Suprapubic skin (tissue), 4 donors: ENCODE measurements at regions not wholly inside any gene's neighbourhood (a gene's known extent, or its start where the extent isn't known, plus 50 kb on each side); places are given as distances from the start of the nearest gene placed in this dataset.

ENCODE experiments used
- DNase-seq, 2 donors: peaks; one replicate each; pipeline ENCODE4 v3.0.0-alpha.2; 2019; ENCODE audit warnings: low spot score in 2 of 2
- H3K27ac ChIP-seq: fragments of 200-600 bp; sonication (generic); one replicate; pipeline ENCODE4 v1.5.1; 2019
- H3K27me3 ChIP-seq: fragments of 200-600 bp; sonication (generic); one replicate; pipeline ENCODE4 v1.5.1; 2019
- H3K36me3 ChIP-seq: fragments of 200-600 bp; sonication (generic); one replicate; pipeline ENCODE4 v1.5.1; 2019
- H3K4me1 ChIP-seq: fragments of 200-600 bp; sonication (generic); one replicate; pipeline ENCODE4 v1.5.1; 2019
- H3K4me3 ChIP-seq: fragments of 200-600 bp; sonication (generic); one replicate; pipeline ENCODE4 v1.5.1; 2019; ENCODE audit warnings: mild to moderate bottlenecking
- H3K9me3 ChIP-seq: fragments of 200-600 bp; sonication (generic); one replicate; pipeline ENCODE4 v1.5.1; 2019
- CTCF ChIP-seq, 2 donors: fragments of 200-600 bp in 1 of 2; fragments of 450-650 bp in 1 of 2; sonication (generic) in 1 of 2; IDR thresholded peaks; one replicate each; pipeline ENCODE4 v1.5.1; 2016 to 2019; ENCODE audit warnings: antibody characterized with exemption in 2 of 2, mild to moderate bottlenecking in 1 of 2, moderate library complexity in 1 of 2
- EP300 ChIP-seq: sonication (generic); formaldehyde crosslinking; IDR thresholded peaks from one replicate; pipeline ENCODE4 v1.6.1; 2017; ENCODE audit warnings: antibody characterized with exemption
- POLR2A ChIP-seq, 2 donors: fragments of 450-650 bp; IDR thresholded peaks; one replicate each; pipeline ENCODE4 v1.6.1; 2017; ENCODE audit warnings: antibody characterized with exemption in 2 of 2, mild to moderate bottlenecking in 2 of 2, moderate library complexity in 2 of 2
- POLR2AphosphoS5 ChIP-seq, 3 donors: sonication (generic); formaldehyde crosslinking; IDR thresholded peaks; one replicate each; pipeline ENCODE4 v1.6.1; 2017; ENCODE audit warnings: antibody characterized with exemption in 3 of 3
- WGBS: methylation state at CpG from one replicate; pipeline ENCODE4 v1.1.5; 2018; 5-methylcytosine and 5-hydroxymethylcytosine counted together

DNA sequence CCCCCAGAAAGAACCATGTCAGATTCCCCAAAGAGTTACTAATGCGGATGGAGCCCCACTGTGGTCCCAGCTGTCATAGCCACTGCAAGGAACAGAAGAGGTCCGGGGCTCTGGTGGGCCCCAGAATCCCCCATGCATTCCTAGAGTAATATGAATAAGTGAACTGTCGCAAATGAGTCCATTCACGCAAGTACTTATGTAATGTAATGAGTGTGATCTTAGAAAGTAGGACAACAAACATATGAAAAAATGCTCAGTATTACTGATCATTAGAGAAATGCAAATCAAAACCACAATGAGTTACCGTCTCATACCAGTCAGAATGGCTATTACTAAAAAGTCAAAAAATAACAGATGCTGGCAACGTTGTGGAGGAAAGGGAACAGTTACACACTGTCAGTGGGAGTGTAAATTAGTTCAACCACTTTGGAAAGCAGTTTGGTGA lies 141.5 kb upstream of the RBPJ start:
- H3K27ac ChIP-seq, result no peak overlapping the region
- H3K4me1 ChIP-seq, result peaks cover 5% of the 10 kb centered on the region
- H3K9me3 ChIP-seq, result no peaks in the 10 kb centered on the region
- H3K4me3 ChIP-seq, result no peak overlapping the region
- H3K36me3 ChIP-seq, result no peaks in the 10 kb centered on the region
- H3K27me3 ChIP-seq, result no peaks in the 10 kb centered on the region
- TF ChIP-seq POLR2AphosphoS5 (IDR thresholded peaks at IDR 0.05), result no peak
- no peak for TF ChIP-seq EP300
- TF ChIP-seq POLR2A (IDR thresholded peaks at IDR 0.05), result no peak
- DNase-seq, result no peak
- 80% methylated on average over 6 of the region's 6 CpGs for WGBS

- Histone ChIP-seq H3K27ac (no peak overlapping the region), H3K4me3 (no peak overlapping the region), H3K4me1 (peaks cover 4% of the 10 kb centered on the region), H3K36me3 (no peaks in the 10 kb centered on the region), H3K27me3 (no peaks in the 10 kb centered on the region), H3K9me3 (no peaks in the 10 kb centered on the region)
- WGBS, result 98% methylated on average over 1 of the region's 1 CpG
- DNase-seq, result no peak
- no peak for TF ChIP-seq POLR2A (IDR thresholded peaks at IDR 0.05)
- no peak for TF ChIP-seq CTCF (IDR thresholded peaks at IDR 0.05)
- TF ChIP-seq EP300, result no peak
- no peak for TF ChIP-seq POLR2AphosphoS5 (IDR thresholded peaks at IDR 0.05)
Observed at GRCh38 chr4:26181616-26182015, 139.2 kb upstream of the RBPJ start.

DNA sequence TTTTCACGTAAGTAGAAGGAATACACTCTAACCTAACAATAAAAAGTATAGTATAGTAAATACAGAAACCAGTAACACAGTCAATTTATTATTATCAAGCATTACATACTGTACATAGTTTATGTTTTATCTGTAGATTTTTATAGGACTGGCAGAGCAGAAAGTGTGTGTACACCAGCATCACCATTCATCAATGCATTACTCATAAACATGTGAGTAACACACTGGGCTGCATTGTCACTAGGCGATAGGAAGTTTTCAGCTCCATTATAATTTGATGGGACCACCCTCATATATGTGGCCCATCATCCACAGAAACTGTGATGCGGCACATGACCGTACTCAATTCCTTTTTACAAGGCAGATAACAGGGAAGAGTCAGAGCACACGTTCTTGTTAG lies 137.8 kb upstream of the RBPJ start:
- DNase-seq, result no peak
- Histone ChIP-seq H3K27me3 (no peaks in the 10 kb centered on the region), H3K27ac (no peak overlapping the region), H3K9me3 (no peaks in the 10 kb centered on the region), H3K36me3 (no peaks in the 10 kb centered on the region), H3K4me1 (no peaks in the 10 kb centered on the region), H3K4me3 (no peak overlapping the region)
- TF ChIP-seq CTCF (IDR thresholded peaks at IDR 0.05), result no peak
- no peak for TF ChIP-seq POLR2AphosphoS5 (IDR thresholded peaks at IDR 0.05)
- WGBS, result 94% methylated on average over 5 of the region's 5 CpGs

DNA sequence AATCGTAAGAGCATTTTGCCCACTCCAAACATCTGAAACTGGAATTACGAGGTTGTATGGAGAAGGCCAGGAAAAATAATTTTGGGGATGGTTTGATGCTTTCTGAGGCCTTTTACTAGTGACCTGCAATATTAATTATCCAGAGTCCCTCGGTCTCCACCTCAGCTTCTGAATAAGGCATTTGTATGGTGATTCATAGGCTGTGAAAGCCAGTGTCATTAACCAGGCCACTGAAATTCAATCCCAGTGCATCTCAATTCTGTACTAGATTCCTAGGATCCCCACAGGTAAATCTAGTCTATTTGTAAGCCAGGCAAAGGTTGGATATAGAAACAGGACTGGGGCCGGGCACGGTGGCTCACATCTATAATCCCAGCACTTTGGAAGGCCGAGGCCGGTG lies 135.4 kb upstream of the RBPJ start:
- 98% methylated on average over 7 of the region's 7 CpGs for WGBS
- H3K4me1 ChIP-seq, result no peaks in the 10 kb centered on the region
- H3K4me3 ChIP-seq, result no peak overlapping the region
- TF ChIP-seq CTCF (IDR thresholded peaks at IDR 0.05), result no peak
- TF ChIP-seq EP300, result no peak
- no peak for TF ChIP-seq POLR2A (IDR thresholded peaks at IDR 0.05)
- TF ChIP-seq POLR2AphosphoS5 (IDR thresholded peaks at IDR 0.05), result no peak
- no peaks in the 10 kb centered on the region for H3K27me3 ChIP-seq
- no peak for DNase-seq
- no peaks in the 10 kb centered on the region for H3K9me3 ChIP-seq
- no peaks in the 10 kb centered on the region for H3K36me3 ChIP-seq
- H3K27ac ChIP-seq, result no peak overlapping the region

- H3K4me1 ChIP-seq, result no peaks in the 10 kb centered on the region
- no peak overlapping the region for H3K4me3 ChIP-seq
- 78% methylated on average over 2 of the region's 2 CpGs for WGBS
- no peaks in the 10 kb centered on the region for H3K27me3 ChIP-seq
- no peak overlapping the region for H3K27ac ChIP-seq
- no peak for DNase-seq
- no peaks in the 10 kb centered on the region for H3K9me3 ChIP-seq
- H3K36me3 ChIP-seq, result no peaks in the 10 kb centered on the region
- TF ChIP-seq POLR2AphosphoS5 (IDR thresholded peaks at IDR 0.05), result no peak
- no peak for TF ChIP-seq POLR2A (IDR thresholded peaks at IDR 0.05)
- no peak for TF ChIP-seq EP300
Observed at GRCh38 chr4:26191353-26191752, 129.5 kb upstream of the RBPJ start.

GRCh38 chr4:26192899-26193869 lies 127.6 kb upstream of the RBPJ start:
- Histone ChIP-seq H3K27ac (no peak overlapping the region), H3K36me3 (no peaks in the 10 kb centered on the region), H3K27me3 (no peaks in the 10 kb centered on the region), H3K9me3 (no peaks in the 10 kb centered on the region), H3K4me1 (no peaks in the 10 kb centered on the region), H3K4me3 (no peak overlapping the region)
- no peak for TF ChIP-seq POLR2AphosphoS5 (IDR thresholded peaks at IDR 0.05)
- TF ChIP-seq POLR2A (IDR thresholded peaks at IDR 0.05), result no peak
- no peak for TF ChIP-seq CTCF (IDR thresholded peaks at IDR 0.05)
- no peak for TF ChIP-seq EP300
- no peak for DNase-seq
- 57% methylated on average over 9 of the region's 9 CpGs for WGBS
